ENCODE measurements at regions not wholly inside any gene's neighbourhood (a gene's known extent, or its start where the extent isn't known, plus 50 kb on each side); places are given as distances from the start of the nearest gene placed in this dataset.

- no peak overlapping the region for H3K4ac ChIP-seq (replicated peaks; ENCODE audit: insufficient read length, low read depth, low read length)
- no peak overlapping the region for H3K56ac ChIP-seq (replicated peaks; ENCODE audit: insufficient read length, low read depth, low read length)
- H3K14ac ChIP-seq (ENCODE audit: insufficient read length) = no peak overlapping the region
- H4K5ac ChIP-seq (ENCODE audit: insufficient read length, low read depth, low read length) = no peak overlapping the region
- no peaks in the 10 kb centered on the region for H4K20me1 ChIP-seq (replicated peaks in 1 of 2; ENCODE audit: control insufficient read depth in 1 of 2, insufficient read depth in 2 of 2, low read length in 2 of 2)
- no peaks in the 10 kb centered on the region for H3K36me3 ChIP-seq (ENCODE audit: control insufficient read depth in 2 of 4, insufficient read depth in 4 of 4, low read length in 3 of 4)
- ChIA-PET CTCF (ENCODE audit: partially characterized antibody) (interaction anchor here (1.6 to 2.4 kb wide), 2 partner anchors 9 to 33 kb away, joined by 5 to 8 read pairs; no protein-coding TSS in a partner anchor), POLR2A (ENCODE audit: partially characterized antibody) (interaction anchor here (1.0 kb wide), 1 partner anchor 9 kb away, joined by 3 read pairs; no protein-coding TSS in a partner anchor)
- H4K91ac ChIP-seq (replicated peaks; ENCODE audit: insufficient read length, low read length) = no peak overlapping the region
- H2AFZ ChIP-seq (ENCODE audit: low read length) = no peak overlapping the region; the same call in 1 of the 2 replicates
- no peak overlapping the region for H3K18ac ChIP-seq (ENCODE audit: extremely low read depth, low read length)
- no peaks in the 10 kb centered on the region for H3K27me3 ChIP-seq (replicated peaks in 1 of 4; ENCODE audit: control insufficient read depth in 3 of 4, extremely low read depth in 1 of 4, insufficient read depth in 3 of 4, low read length in 3 of 4)
- H3K79me2 ChIP-seq (ENCODE audit: control insufficient read depth in 1 of 2, insufficient read depth in 2 of 2, low read length in 2 of 2) = no peaks in the 10 kb centered on the region
- H2AK5ac ChIP-seq (ENCODE audit: low read depth, low read length) = no peak overlapping the region
- no peak overlapping the region for H3K4me2 ChIP-seq (ENCODE audit: insufficient read depth in 1 of 2, low read depth in 2 of 2, low read length in 2 of 2)
- H3K9ac ChIP-seq (replicated peaks in 1 of 4; ENCODE audit: extremely low read depth in 1 of 4, low read depth in 3 of 4, low read length in 3 of 4) = no peak overlapping the region
- no peak overlapping the region for H3K27ac ChIP-seq (ENCODE audit: low read depth, low read length)
- H3K23me2 ChIP-seq (ENCODE audit: low read depth, low read length) = no peaks in the 10 kb centered on the region
- H2BK5ac ChIP-seq (ENCODE audit: low read depth, low read length) = no peak overlapping the region
- 88% methylated on average over 4 of the region's 4 CpGs; no CpG with 5 or more reads in 1 of the 2 experiments for WGBS, 2 experiments (ENCODE audit: extremely low coverage in 1 of 2, insufficient coverage in 1 of 2, insufficient read length in 1 of 2, insufficient replicate concordance in 2 of 2, low coverage in 1 of 2, low lambda C conversion rate in 2 of 2, missing lambda C conversion rate in 1 of 2)
- no peak overlapping the region for H4K8ac ChIP-seq (ENCODE audit: extremely low read depth, insufficient read depth, low read length)
- H3K23ac ChIP-seq (ENCODE audit: insufficient read length) = no peak overlapping the region
- H2BK12ac ChIP-seq (ENCODE audit: low read depth, low read length) = no peak overlapping the region
- no peak overlapping the region for H2BK120ac ChIP-seq (replicated peaks; ENCODE audit: low read depth, low read length)
- H3K79me1 ChIP-seq (ENCODE audit: low read depth, low read length) = no peaks in the 10 kb centered on the region
- no peak overlapping the region for H3K4me3 ChIP-seq (ENCODE audit: extremely low read depth in 1 of 4, insufficient read depth in 2 of 4, low read depth in 3 of 4, low read length in 4 of 4)
- DNase-seq (ENCODE audit: low read depth in 1 of 2, low spot score in 2 of 2) = no peak
- no peak for FAIRE-seq
- H3K4me1 ChIP-seq (replicated peaks in 1 of 4; ENCODE audit: control insufficient read depth in 3 of 4, insufficient read depth in 4 of 4, low read length in 3 of 4) = no peaks in the 10 kb centered on the region
- H2BK15ac ChIP-seq (ENCODE audit: low read length) = no peak overlapping the region
- H3K9me3 ChIP-seq (ENCODE audit: insufficient read depth in 2 of 2, low read depth in 1 of 2, low read length in 1 of 2) = no peaks in the 10 kb centered on the region
- H2BK20ac ChIP-seq (ENCODE audit: low read length) = no peak overlapping the region
- no peak for TF ChIP-seq GTF2F1 (IDR thresholded peaks at IDR 0.05; ENCODE audit: borderline replicate concordance, low read depth, low read length)
- TF ChIP-seq POU5F1 (IDR thresholded peaks at IDR 0.05; ENCODE audit: low read depth, low read length) = no peak
- TF ChIP-seq JUND (IDR thresholded peaks at IDR 0.05; ENCODE audit: low read length) = no peak
- no peak for TF ChIP-seq TBP (IDR thresholded peaks at IDR 0.05; ENCODE audit: low read depth, low read length)
- TF ChIP-seq HDAC6 (IDR thresholded peaks at IDR 0.05; ENCODE audit: low read depth, low read length) = no peak
- no peak for TF ChIP-seq MAX (IDR thresholded peaks at IDR 0.05)
- no peak for TF ChIP-seq KDM4A (IDR thresholded peaks at IDR 0.05; ENCODE audit: low read depth, low read length, severe bottlenecking)
- TF ChIP-seq CEBPB (IDR thresholded peaks at IDR 0.05; ENCODE audit: low read depth, low read length) = no peak
- no peak for TF ChIP-seq SIRT6 (IDR thresholded peaks at IDR 0.05; ENCODE audit: low read length)
- no peak for TF ChIP-seq EP300 (IDR thresholded peaks at IDR 0.05; ENCODE audit: borderline replicate concordance in 1 of 2, low read depth in 2 of 2, low read length in 2 of 2)
- TF ChIP-seq RNF2 (IDR thresholded peaks at IDR 0.05; ENCODE audit: borderline replicate concordance, low read depth, low read length, missing control alignments, poor library complexity, severe bottlenecking) = no peak
- no peak for TF ChIP-seq USF2 (IDR thresholded peaks at IDR 0.05; ENCODE audit: low read length)
- no peak for TF ChIP-seq RBBP5 (IDR thresholded peaks at IDR 0.05; ENCODE audit: borderline replicate concordance, low read depth, low read length)
Observed at GRCh38 chr1:108016451-108016920, 51.5 kb upstream of the VAV3 start.
